Endodermal cell (in vitro differentiated cells): ENCODE measurements at regions not wholly inside any gene's neighbourhood (a gene's known extent, or its start where the extent isn't known, plus 50 kb on each side); places are given as distances from the start of the nearest gene placed in this dataset.

ENCODE experiments used
- DNase-seq: peaks from one replicate; pipeline ENCODE4 v3.0.0-alpha.2; 2017
- H3K27ac ChIP-seq: 2 replicates; pipeline ENCODE4 v1.5.1; 2013; ENCODE audit warnings: mild to moderate bottlenecking, low read depth, low read length, moderate library complexity
- H3K27me3 ChIP-seq: 2 replicates; pipeline ENCODE4 v1.6.1; 2013; ENCODE audit warnings: mild to moderate bottlenecking, low read length, moderate library complexity; ENCODE audit not compliant: insufficient read depth, control insufficient read depth, poor library complexity, severe bottlenecking
- H3K36me3 ChIP-seq: 2 replicates; pipeline ENCODE4 v1.7.0; 2013; ENCODE audit warnings: mild to moderate bottlenecking, low read length, moderate library complexity; ENCODE audit not compliant: control insufficient read depth, insufficient read depth
- H3K4me1 ChIP-seq: one replicate; pipeline ENCODE4 v1.7.0; 2013; ENCODE audit warnings: low read length; ENCODE audit not compliant: control insufficient read depth, insufficient read depth
- H3K4me3 ChIP-seq: 2 replicates; pipeline ENCODE4 v1.5.1; 2013; ENCODE audit warnings: mild to moderate bottlenecking, low read length, moderate library complexity
- H3K9ac ChIP-seq: 2 replicates; pipeline ENCODE4 v1.6.1; 2013; ENCODE audit warnings: mild to moderate bottlenecking, low read length, moderate library complexity; ENCODE audit not compliant: poor library complexity, severe bottlenecking; ENCODE audit errors: extremely low read depth
- H3K9me3 ChIP-seq: 2 replicates; pipeline ENCODE4 v1.6.1; 2013; ENCODE audit warnings: mild to moderate bottlenecking, low read length, moderate library complexity; ENCODE audit not compliant: control insufficient read depth
- H3K27ac Mint-ChIP-seq: 2 replicates; pipeline ENCODE4 v1.8.0; 2020; ENCODE audit warnings: mixed read lengths
- H3K27me3 Mint-ChIP-seq: 2 replicates; pipeline ENCODE4 v1.8.0; 2021; ENCODE audit warnings: mild to moderate bottlenecking, mixed read lengths; ENCODE audit not compliant: insufficient read depth
- H3K36me3 Mint-ChIP-seq: 2 replicates; pipeline ENCODE4 v1.8.0; 2020; ENCODE audit warnings: low read depth, mixed read lengths
- H3K4me1 Mint-ChIP-seq: 2 replicates; pipeline ENCODE4 v1.8.0; 2020; ENCODE audit warnings: mixed read lengths
- H3K4me3 Mint-ChIP-seq: 2 replicates; pipeline ENCODE4 v1.8.0; 2020; ENCODE audit warnings: mild to moderate bottlenecking, moderate library complexity, mixed read lengths
- H3K9me3 Mint-ChIP-seq: 2 replicates; pipeline ENCODE4 v1.8.0; 2020; ENCODE audit warnings: mild to moderate bottlenecking, mixed read lengths
- CTCF ChIP-seq: fragments of 200-600 bp; sonication (generic); conservative IDR thresholded peaks from 2 replicates; pipeline ENCODE4 v1.5.0; 2021; ENCODE audit warnings: antibody characterized with exemption, mild to moderate bottlenecking
- WGBS, 2 experiments: methylation state at CpG; one replicate each; pipeline versions ENCODE4 v1.1.5 to v1.1.7; 2013; ENCODE audit warnings: missing lambda C conversion rate in 2 of 2, mixed read lengths in 1 of 2; ENCODE audit not compliant: insufficient coverage in 1 of 2, insufficient read length in 1 of 2; 5-methylcytosine and 5-hydroxymethylcytosine counted together

GRCh38 chr11:27191639-27192038 lies 151.0 kb downstream of the BBOX1 start:
- Mint-ChIP-seq H3K36me3 (peaks cover 7% of the 10 kb centered on the region), H3K27ac (no peak overlapping the region), H3K9me3 (no peaks in the 10 kb centered on the region), H3K4me3 (no peak overlapping the region), H3K4me1 (peaks cover 59% of the 10 kb centered on the region), H3K27me3 (no peaks in the 10 kb centered on the region)
- no peak overlapping the region for H3K4me3 ChIP-seq
- no peaks in the 10 kb centered on the region for H3K9me3 ChIP-seq
- TF ChIP-seq CTCF = no peak
- no peak for DNase-seq
- H3K27ac ChIP-seq = no peak overlapping the region
- no peak overlapping the region for H3K9ac ChIP-seq
- no peaks in the 10 kb centered on the region for H3K36me3 ChIP-seq
- WGBS, 2 experiments = 97 to 100% methylated on average over 2 of the region's 2 CpGs
- H3K27me3 ChIP-seq = no peaks in the 10 kb centered on the region
- peaks cover 11% of the 10 kb centered on the region for H3K4me1 ChIP-seq

GRCh38 chr11:27188696-27189095 lies 148.1 kb downstream of the BBOX1 start:
- H3K36me3 Mint-ChIP-seq = peaks cover 8% of the 10 kb centered on the region
- no peak for TF ChIP-seq CTCF
- 67 to 74% methylated on average over 3 to 5 of the region's 5 CpGs for WGBS, 2 experiments
- no peaks in the 10 kb centered on the region for H3K27me3 ChIP-seq
- no peaks in the 10 kb centered on the region for H3K36me3 ChIP-seq
- peaks cover 64% of the 10 kb centered on the region for H3K4me1 Mint-ChIP-seq
- H3K27me3 Mint-ChIP-seq = no peaks in the 10 kb centered on the region
- H3K4me3 ChIP-seq = no peak overlapping the region
- H3K9me3 ChIP-seq = peaks cover 9% of the 10 kb centered on the region
- H3K9ac ChIP-seq = no peak overlapping the region
- H3K4me3 Mint-ChIP-seq = no peak overlapping the region
- no peak overlapping the region for H3K27ac ChIP-seq
- H3K9me3 Mint-ChIP-seq = peaks cover 2% of the 10 kb centered on the region
- no peak for DNase-seq
- peak overlapping the region; percentile 65 for H3K27ac Mint-ChIP-seq
- peaks cover 7% of the 10 kb centered on the region for H3K4me1 ChIP-seq

- H3K27me3 Mint-ChIP-seq = no peaks in the 10 kb centered on the region
- Histone ChIP-seq H3K27me3 (no peaks in the 10 kb centered on the region), H3K36me3 (no peaks in the 10 kb centered on the region), H3K4me1 (peaks cover 7% of the 10 kb centered on the region), H3K9me3 (peaks cover 9% of the 10 kb centered on the region), H3K9ac (no peak overlapping the region), H3K27ac (no peak overlapping the region), H3K4me3 (peak overlapping the region; percentile 8)
- H3K9me3 Mint-ChIP-seq = peaks cover 2% of the 10 kb centered on the region
- no peak for TF ChIP-seq CTCF
- DNase-seq = no peak
- peaks cover 62% of the 10 kb centered on the region for H3K4me1 Mint-ChIP-seq
- H3K27ac Mint-ChIP-seq = peak overlapping the region; percentile 65
- 57 to 89% methylated on average over 3 to 5 of the region's 5 CpGs for WGBS, 2 experiments
- H3K4me3 Mint-ChIP-seq = no peak overlapping the region
- H3K36me3 Mint-ChIP-seq = peaks cover 5% of the 10 kb centered on the region
These were observed 147.4 kb downstream of the BBOX1 start for GRCh38 chr11:27187848-27188621.
